ENCODE measurements at regions not wholly inside any gene's neighbourhood (a gene's known extent, or its start where the extent isn't known, plus 50 kb on each side); places are given as distances from the start of the nearest gene placed in this dataset.

GRCh38 chr2:41827354-41827971, 220.4 kb upstream of the PKDCC start:
- no peak for ATAC-seq
- H3K36me3 ChIP-seq = no peaks in the 10 kb centered on the region
- H3K4me1 ChIP-seq = no peaks in the 10 kb centered on the region
- whole genome bisulfite sequencing, 2 donors (ENCODE audit: low coverage in 1 of 2) = 57 to 73% methylated on average over 2 to 6 of the region's 6 CpGs
- no peak for TF ChIP-seq EP300 (IDR thresholded peaks at IDR 0.05)
- no peak for TF ChIP-seq CTCF (IDR thresholded peaks at IDR 0.05)
- no peak for TF ChIP-seq POLR2A (IDR thresholded peaks at IDR 0.05)
- no peak for TF ChIP-seq POLR2AphosphoS5 (IDR thresholded peaks at IDR 0.05)
- H3K4me3 ChIP-seq = no peak overlapping the region
- no peak overlapping the region for H3K27ac ChIP-seq
- no peaks in the 10 kb centered on the region for H3K9me3 ChIP-seq
- peaks cover 24% of the 10 kb centered on the region for H3K27me3 ChIP-seq

- no peak for ATAC-seq
- WGBS, 2 donors (ENCODE audit: low coverage in 1 of 2) = 0 to 8% methylated on average over 1 of the region's 1 CpG
- H3K36me3 ChIP-seq = no peaks in the 10 kb centered on the region
- no peak overlapping the region for H3K27ac ChIP-seq
- H3K9me3 ChIP-seq = no peaks in the 10 kb centered on the region
- TF ChIP-seq CTCF (IDR thresholded peaks at IDR 0.05) = no peak
- no peak for TF ChIP-seq POLR2A (IDR thresholded peaks at IDR 0.05)
- no peak for TF ChIP-seq POLR2AphosphoS5 (IDR thresholded peaks at IDR 0.05)
- no peak for TF ChIP-seq EP300 (IDR thresholded peaks at IDR 0.05)
- H3K27me3 ChIP-seq = peaks cover 24% of the 10 kb centered on the region
- no peak overlapping the region for H3K4me3 ChIP-seq
- no peaks in the 10 kb centered on the region for H3K4me1 ChIP-seq
These were observed 219.7 kb upstream of the PKDCC start for GRCh38 chr2:41828052-41828643.

GRCh38 chr2:41829052-41829451, 218.8 kb upstream of the PKDCC start:
- no peak for ATAC-seq
- H3K9me3 ChIP-seq = no peaks in the 10 kb centered on the region
- H3K36me3 ChIP-seq = no peaks in the 10 kb centered on the region
- H3K27ac ChIP-seq = no peak overlapping the region
- TF ChIP-seq CTCF (IDR thresholded peaks at IDR 0.05) = no peak
- no peak for TF ChIP-seq POLR2A (IDR thresholded peaks at IDR 0.05)
- no peak for TF ChIP-seq POLR2AphosphoS5 (IDR thresholded peaks at IDR 0.05)
- no peak for TF ChIP-seq EP300 (IDR thresholded peaks at IDR 0.05)
- H3K27me3 ChIP-seq = peaks cover 24% of the 10 kb centered on the region
- WGBS, 2 donors (ENCODE audit: low coverage in 1 of 2) = no CpG with 5 or more reads among the region's 1 CpG
- no peaks in the 10 kb centered on the region for H3K4me1 ChIP-seq
- no peak overlapping the region for H3K4me3 ChIP-seq

- 40% methylated on average over 1 of the region's 1 CpG; no CpG with 5 or more reads in 1 of the 2 donors for WGBS, 2 donors (ENCODE audit: low coverage in 1 of 2)
- Histone ChIP-seq H3K36me3 (no peaks in the 10 kb centered on the region), H3K4me3 (no peak overlapping the region), H3K27ac (no peak overlapping the region), H3K4me1 (no peaks in the 10 kb centered on the region), H3K27me3 (peaks cover 24% of the 10 kb centered on the region), H3K9me3 (no peaks in the 10 kb centered on the region)
- TF ChIP-seq CTCF (IDR thresholded peaks at IDR 0.05) = no peak
- no peak for ATAC-seq
These were observed 217.2 kb upstream of the PKDCC start for GRCh38 chr2:41830600-41830999.

GRCh38 chr2:41832218-41832617, 215.6 kb upstream of the PKDCC start:
- no peaks in the 10 kb centered on the region for H3K4me1 ChIP-seq
- no peak for TF ChIP-seq EP300 (IDR thresholded peaks at IDR 0.05)
- TF ChIP-seq CTCF (IDR thresholded peaks at IDR 0.05) = no peak
- TF ChIP-seq POLR2A (IDR thresholded peaks at IDR 0.05) = no peak
- TF ChIP-seq POLR2AphosphoS5 (IDR thresholded peaks at IDR 0.05) = no peak
- no peaks in the 10 kb centered on the region for H3K9me3 ChIP-seq
- no peak for ATAC-seq
- H3K27ac ChIP-seq = no peak overlapping the region
- no peak overlapping the region for H3K4me3 ChIP-seq
- H3K36me3 ChIP-seq = no peaks in the 10 kb centered on the region
- 67 to 76% methylated on average over 5 of the region's 5 CpGs for WGBS, 2 donors (ENCODE audit: low coverage in 1 of 2)
- peaks cover 20% of the 10 kb centered on the region for H3K27me3 ChIP-seq
